Right cardiac atrium (tissue), 5 donors: ENCODE measurements at regions not wholly inside any gene's neighbourhood (a gene's known extent, or its start where the extent isn't known, plus 50 kb on each side); places are given as distances from the start of the nearest gene placed in this dataset.

Experiments
- ATAC-seq, 2 donors: fragments of 200-7000 bp; cut with Tn5 transposase; one replicate each; pipeline versions ENCODE4 v1.8.0 to v1.9.1; 2020; ENCODE audit warnings: moderate library complexity in 2 of 2, mild to moderate bottlenecking in 1 of 2
- DNase-seq, 3 donors: peaks; one replicate each; pipeline ENCODE4 v3.0.0-alpha.2; 2020
- H3K27ac ChIP-seq: one replicate; pipeline ENCODE4 v1.5.1; 2013; ENCODE audit warnings: mild to moderate bottlenecking, low read length, control low read depth, moderate library complexity
- H3K27me3 ChIP-seq: one replicate; pipeline ENCODE4 v1.6.1; 2013; ENCODE audit not compliant: control insufficient read depth, insufficient read depth
- H3K4me1 ChIP-seq: one replicate; pipeline ENCODE4 v1.6.1; 2013; ENCODE audit warnings: low read length; ENCODE audit not compliant: control insufficient read depth, insufficient read depth
- H3K4me3 ChIP-seq: one replicate; pipeline ENCODE4 v1.5.1; 2013; ENCODE audit warnings: low read length, control low read depth
- H3K9me3 ChIP-seq: one replicate; pipeline ENCODE4 v1.6.1; 2013; ENCODE audit warnings: low read length; ENCODE audit not compliant: control insufficient read depth
- whole genome bisulfite sequencing: extraction: QIAGEN DNeasy Blood & Tissue Kit; methylation state at CpG from one replicate; pipeline ENCODE4 v1.1.7; 2013; 5-methylcytosine and 5-hydroxymethylcytosine counted together
- intact Hi-C, 4 donors: fragments of 100-400 bp; cut with DNase I; formaldehyde crosslinking; loops; one replicate each; pipeline versions ENCODE4 v1.11.0 to v1.14.0; 2022 to 2023
- donor health status: healthy with polysubstance abuse.
- donor health status: DM: no; HTN: yes; CAD: no.
- donor health status: DM: no; HTN: no; CAD: no.
- donor health status: DM: no; HTN: yes; CAD: no; lungs with severe emphysema.
- donor health status: DM: yes; HTN: yes; CAD: no.

- intact Hi-C loops, result no loop called here
- no peaks in the 10 kb centered on the region for H3K9me3 ChIP-seq
- no peaks in the 10 kb centered on the region for H3K4me1 ChIP-seq
- no peak overlapping the region for H3K27ac ChIP-seq
- 82% methylated on average over 4 of the region's 4 CpGs for WGBS
- no peak for ATAC-seq
- no peak overlapping the region for H3K4me3 ChIP-seq
- H3K27me3 ChIP-seq, result no peaks in the 10 kb centered on the region
- DNase-seq, result no peak
Observed at GRCh38 chr15:38149315-38149714, 103.3 kb upstream of the SPRED1 start.

DNA sequence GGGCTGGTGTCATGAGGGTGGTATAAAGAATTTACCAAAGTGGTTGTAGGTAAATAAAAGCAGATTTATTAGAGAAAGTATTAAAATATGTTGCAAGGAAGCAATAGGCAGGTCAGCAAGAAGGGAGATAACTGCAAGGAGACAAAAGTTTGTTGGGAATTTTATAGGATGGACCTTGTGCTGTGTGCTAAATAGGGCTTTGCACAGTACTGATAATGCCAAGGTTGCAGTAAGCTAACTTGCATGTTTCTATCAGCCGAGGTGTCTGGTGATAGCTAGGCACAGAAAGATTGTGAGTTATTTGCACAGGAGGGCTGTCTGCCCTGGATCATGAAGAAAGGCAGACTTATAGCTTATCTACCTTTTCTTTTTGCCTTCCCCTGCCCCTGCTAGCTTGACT is 102.5 kb upstream of the SPRED1 start:
- H3K27ac ChIP-seq, result no peak overlapping the region
- ATAC-seq (no peak), DNase-seq (no peak)
- H3K9me3 ChIP-seq, result no peaks in the 10 kb centered on the region
- H3K4me1 ChIP-seq, result no peaks in the 10 kb centered on the region
- intact Hi-C loops, result no loop called here
- H3K27me3 ChIP-seq, result no peaks in the 10 kb centered on the region
- H3K4me3 ChIP-seq, result no peak overlapping the region
- 68% methylated on average over 1 of the region's 1 CpG for WGBS

DNA sequence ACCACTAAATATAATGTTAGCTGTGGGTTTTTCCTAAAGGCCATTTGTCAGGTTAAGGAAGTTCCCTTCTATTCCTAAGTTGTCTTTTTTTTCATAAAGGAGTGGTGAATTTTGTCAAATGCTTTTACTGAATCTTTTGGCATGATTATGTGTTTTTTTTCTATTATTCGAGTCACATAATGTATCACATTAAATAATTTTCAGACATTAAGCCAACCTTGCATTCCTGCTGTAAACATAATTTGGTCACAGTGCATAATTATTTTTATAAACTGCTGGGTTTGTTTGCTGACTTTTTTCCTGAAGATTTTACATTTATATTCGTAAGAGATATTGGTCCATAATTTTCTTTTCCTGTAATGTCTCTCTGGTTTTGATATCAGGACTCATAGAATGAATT is 101.8 kb upstream of the SPRED1 start:
- H3K4me1 ChIP-seq, result no peaks in the 10 kb centered on the region
- H3K4me3 ChIP-seq, result no peak overlapping the region
- no peak for ATAC-seq
- no peak for DNase-seq
- H3K27ac ChIP-seq, result no peak overlapping the region
- intact Hi-C loops, result no loop called here
- WGBS, result 83% methylated on average over 2 of the region's 2 CpGs
- H3K27me3 ChIP-seq, result no peaks in the 10 kb centered on the region
- no peaks in the 10 kb centered on the region for H3K9me3 ChIP-seq

DNA sequence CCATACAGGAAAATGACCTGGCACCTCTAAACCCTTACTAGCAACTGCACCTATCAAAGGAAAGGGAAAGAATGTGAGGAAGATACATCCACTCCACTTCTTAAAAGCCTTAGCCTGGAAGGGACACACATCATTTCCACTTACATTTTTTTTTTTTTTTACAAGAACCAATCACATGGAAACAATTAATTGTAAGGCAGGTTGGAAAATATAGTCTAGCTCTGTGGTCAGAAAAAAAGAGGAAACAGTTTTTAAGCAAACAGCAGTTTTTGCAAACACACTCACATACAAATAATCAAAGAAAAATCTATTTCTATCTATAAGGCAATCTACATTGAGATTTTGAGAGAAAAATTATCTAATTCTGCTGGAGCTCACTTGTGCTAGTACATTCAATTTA is 98.9 kb upstream of the SPRED1 start:
- no peak for ATAC-seq
- no peak for DNase-seq
- Histone ChIP-seq H3K27ac (no peak overlapping the region), H3K4me3 (no peak overlapping the region), H3K27me3 (no peaks in the 10 kb centered on the region), H3K4me1 (no peaks in the 10 kb centered on the region), H3K9me3 (no peaks in the 10 kb centered on the region)
- intact Hi-C loops, result no loop called here

DNA sequence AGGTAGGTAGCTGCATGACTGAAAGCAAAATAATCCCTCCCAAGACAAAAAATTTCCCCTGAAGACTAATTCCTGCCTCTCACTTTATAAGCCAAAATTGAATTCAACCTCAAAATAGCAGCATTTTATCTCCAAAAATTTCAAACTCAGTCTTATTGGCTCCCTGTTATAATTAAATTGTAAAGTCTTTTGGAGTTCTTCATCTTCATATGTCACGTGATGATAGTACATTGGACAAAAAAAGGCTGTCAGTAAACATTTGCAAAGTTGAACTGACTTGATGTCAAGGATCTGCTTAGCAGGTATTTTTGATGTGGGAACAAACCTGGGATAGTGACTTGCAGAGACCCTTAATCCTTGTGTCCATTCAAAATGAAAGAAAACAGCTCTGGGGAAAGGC is 98.4 kb upstream of the SPRED1 start:
- Histone ChIP-seq H3K27me3 (no peaks in the 10 kb centered on the region), H3K4me3 (no peak overlapping the region), H3K4me1 (no peaks in the 10 kb centered on the region), H3K9me3 (no peaks in the 10 kb centered on the region), H3K27ac (no peak overlapping the region)
- intact Hi-C loops, result no loop called here
- ATAC-seq (no peak), DNase-seq (no peak)
- 79% methylated on average over 1 of the region's 1 CpG for WGBS

DNA sequence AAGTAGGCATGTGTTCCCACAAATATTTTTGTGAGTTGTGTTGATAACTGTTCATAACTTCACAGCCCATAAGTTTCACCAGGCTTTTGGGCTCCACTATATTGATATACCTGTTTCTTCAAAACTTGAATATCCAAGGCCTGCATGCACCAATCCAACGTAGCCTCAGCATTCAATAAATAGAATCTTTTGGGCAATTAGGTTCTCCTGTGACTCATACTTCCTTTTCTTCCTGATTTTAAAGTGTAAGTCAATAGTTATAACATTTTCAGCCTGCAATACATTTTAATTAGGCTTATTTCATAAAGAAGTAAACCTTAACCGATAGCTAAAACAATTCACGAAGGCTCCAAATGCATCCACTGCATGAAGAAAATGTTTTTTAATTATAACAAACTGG is 97.8 kb upstream of the SPRED1 start:
- no peaks in the 10 kb centered on the region for H3K9me3 ChIP-seq
- H3K27ac ChIP-seq, result no peak overlapping the region
- DNase-seq (no peak), ATAC-seq (no peak)
- H3K4me1 ChIP-seq, result no peaks in the 10 kb centered on the region
- no peak overlapping the region for H3K4me3 ChIP-seq
- H3K27me3 ChIP-seq, result no peaks in the 10 kb centered on the region
- intact Hi-C loops, result no loop called here
- 78% methylated on average over 3 of the region's 3 CpGs for WGBS

DNA sequence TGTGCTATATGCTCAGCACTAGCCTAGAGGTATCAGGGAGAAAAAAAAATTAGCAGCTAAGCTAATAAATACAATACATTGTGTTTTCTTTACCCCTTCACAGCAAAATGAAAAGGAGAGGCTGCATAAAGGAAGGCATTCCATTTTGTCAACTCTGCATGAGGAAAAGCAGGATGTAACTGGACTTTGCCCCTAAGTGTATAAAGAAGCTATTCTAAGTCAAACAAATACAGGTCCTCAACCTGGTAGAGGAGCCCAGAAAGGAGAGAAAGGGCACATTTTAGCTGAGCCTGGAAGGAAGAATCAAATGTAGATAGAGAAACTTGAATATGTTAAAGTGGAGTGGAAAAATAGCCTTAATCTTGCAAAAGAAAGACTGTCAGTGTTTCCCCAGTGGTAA is 89.0 kb upstream of the SPRED1 start:
- Histone ChIP-seq H3K27ac (no peak overlapping the region), H3K4me1 (no peaks in the 10 kb centered on the region), H3K9me3 (no peaks in the 10 kb centered on the region), H3K4me3 (no peak overlapping the region), H3K27me3 (no peaks in the 10 kb centered on the region)
- ATAC-seq, result no peak
- intact Hi-C loops, result no loop called here
- DNase-seq, result no peak

DNA sequence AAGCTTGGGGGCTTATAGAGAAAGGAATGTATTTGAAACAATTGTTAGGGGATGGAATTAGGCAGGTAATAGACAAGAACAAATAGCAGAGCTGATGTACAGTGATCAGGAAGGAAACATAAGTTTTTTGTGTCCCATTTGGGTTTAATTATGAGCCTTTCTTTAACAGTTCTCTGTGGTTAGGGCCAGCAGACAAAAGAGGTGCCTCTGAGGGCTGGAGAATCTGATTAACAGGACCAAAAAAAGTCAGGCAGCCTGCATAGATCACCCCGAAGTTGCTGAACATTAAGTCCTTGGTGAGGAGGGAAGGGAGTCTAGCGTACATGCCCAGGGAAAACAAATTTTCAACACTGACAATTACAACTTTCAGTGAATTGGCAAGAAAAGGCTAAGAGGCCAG is 88.6 kb upstream of the SPRED1 start:
- 61% methylated on average over 2 of the region's 2 CpGs for WGBS
- no peak for ATAC-seq
- H3K27me3 ChIP-seq, result no peaks in the 10 kb centered on the region
- no peak overlapping the region for H3K27ac ChIP-seq
- intact Hi-C loops, result no loop called here
- no peak overlapping the region for H3K4me3 ChIP-seq
- no peaks in the 10 kb centered on the region for H3K4me1 ChIP-seq
- DNase-seq, result no peak
- no peaks in the 10 kb centered on the region for H3K9me3 ChIP-seq

- ATAC-seq, result no peak
- H3K4me3 ChIP-seq, result no peak overlapping the region
Observed at GRCh38 chr15:38164507-38164906, 88.1 kb upstream of the SPRED1 start.

DNA sequence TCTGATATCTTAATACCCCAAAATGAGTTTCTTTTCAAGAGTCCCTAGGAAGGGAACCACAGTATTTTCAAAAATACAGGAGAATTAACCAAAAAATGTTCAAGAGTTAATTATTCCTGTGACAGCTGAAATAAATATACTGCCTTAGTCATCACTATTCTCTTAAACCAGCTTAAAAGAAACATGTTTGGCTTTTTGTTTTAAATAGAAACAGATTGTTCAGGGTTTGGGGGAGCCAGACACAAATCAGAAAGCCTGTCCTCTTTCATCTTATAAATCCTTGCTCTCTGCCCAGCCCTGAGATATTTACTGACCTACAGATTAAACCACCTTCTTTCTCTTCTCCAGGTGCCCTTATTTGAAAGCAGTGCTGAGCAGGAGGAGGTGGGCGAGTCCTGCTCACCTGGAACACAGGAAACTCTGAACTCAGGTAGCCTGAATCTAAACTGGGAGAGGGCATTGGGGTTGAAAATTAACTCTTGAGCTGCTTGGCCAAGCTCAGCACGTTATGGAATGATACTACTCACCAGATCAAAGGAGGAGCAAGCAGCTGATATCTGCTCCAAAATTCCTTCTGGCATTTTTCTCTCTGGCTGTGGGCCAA is 84.1 kb upstream of the SPRED1 start:
- no peaks in the 10 kb centered on the region for H3K9me3 ChIP-seq
- no peak overlapping the region for H3K4me3 ChIP-seq
- H3K27ac ChIP-seq, result no peak overlapping the region
- intact Hi-C loops, result no loop called here
- no peaks in the 10 kb centered on the region for H3K4me1 ChIP-seq
- H3K27me3 ChIP-seq, result no peaks in the 10 kb centered on the region
- 56% methylated on average over 2 of the region's 2 CpGs for WGBS
- ATAC-seq, result no peak
- DNase-seq, result no peak

More at GRCh38 chr15:38164507-38164906, 88.1 kb upstream of the SPRED1 start:
- DNase-seq, result no peak
- no peak overlapping the region for H3K27ac ChIP-seq
- no peaks in the 10 kb centered on the region for H3K9me3 ChIP-seq
- 76% methylated on average over 4 of the region's 4 CpGs for WGBS
- intact Hi-C loops, result no loop called here
- no peaks in the 10 kb centered on the region for H3K4me1 ChIP-seq
- H3K27me3 ChIP-seq, result no peaks in the 10 kb centered on the region

- H3K4me1 ChIP-seq, result no peaks in the 10 kb centered on the region
- 55% methylated on average over 1 of the region's 1 CpG for WGBS
- no peak overlapping the region for H3K4me3 ChIP-seq
- no peak for DNase-seq
- intact Hi-C loops, result no loop called here
- H3K9me3 ChIP-seq, result no peaks in the 10 kb centered on the region
- ATAC-seq, result no peak
- H3K27ac ChIP-seq, result no peak overlapping the region
- H3K27me3 ChIP-seq, result no peaks in the 10 kb centered on the region
Observed at GRCh38 chr15:38171973-38172372, 80.7 kb upstream of the SPRED1 start.

DNA sequence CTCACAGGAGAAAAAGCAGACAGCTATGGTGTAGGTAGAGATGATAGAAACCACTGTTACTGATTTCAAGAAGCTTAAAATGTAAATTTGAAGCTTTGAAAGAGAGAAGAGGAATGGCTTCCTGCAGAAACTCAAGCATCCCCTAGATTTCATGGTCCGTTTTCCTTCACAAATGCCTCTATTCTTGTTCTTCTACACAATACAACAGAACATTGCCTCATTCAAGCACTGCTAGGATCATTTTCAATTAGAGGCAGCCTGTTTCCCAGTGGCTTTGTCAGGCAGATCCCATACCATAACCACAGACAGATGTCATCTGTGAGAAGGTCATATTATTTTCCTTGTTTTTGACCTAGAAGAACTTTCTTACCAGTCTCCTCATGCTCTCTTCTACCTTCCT is 77.9 kb upstream of the SPRED1 start:
- DNase-seq, result no peak
- intact Hi-C loops, result no loop called here
- H3K4me1 ChIP-seq, result no peaks in the 10 kb centered on the region
- no peaks in the 10 kb centered on the region for H3K27me3 ChIP-seq
- H3K4me3 ChIP-seq, result no peak overlapping the region
- H3K9me3 ChIP-seq, result no peaks in the 10 kb centered on the region
- no peak for ATAC-seq
- no peak overlapping the region for H3K27ac ChIP-seq
- WGBS, result 92% methylated on average over 1 of the region's 1 CpG
